GM12878 (cell line): ENCODE measurements at regions not wholly inside any gene's neighbourhood (a gene's known extent, or its start where the extent isn't known, plus 50 kb on each side); places are given as distances from the start of the nearest gene placed in this dataset.

Source experiments
- ATAC-seq: fragments of 200-7000 bp; cut with Tn5 transposase; 3 replicates; pipeline ENCODE4 v1.9.1; 2020; ENCODE audit warnings: mild to moderate bottlenecking, moderate library complexity
- BruUV-seq: library from RNA; stranded (reverse); fragments of 400-500 nt; replicated peaks from 2 replicates; lab custom pipeline; 2021; lab: Mats Ljungman, UMichigan
- CTCF ChIA-PET: fragments of 300-600 bp; sonication (Branson Sonifier 250); formaldehyde crosslinking; extraction: SDS; loops from one replicate; lab custom pipeline; 2021; ENCODE audit warnings: inconsistent platforms; lab: Yijun Ruan, JAX
- POLR2A ChIA-PET: fragments of 350-600 bp; formaldehyde crosslinking; extraction: SDS; loops from one replicate; lab custom pipeline; 2021; ENCODE audit warnings: inconsistent platforms; lab: Charles Lee
- RAD21 ChIA-PET: fragments of 300-600 bp; sonication (Branson Sonifier 250); formaldehyde crosslinking; loops from one replicate; lab custom pipeline; 2023; ENCODE audit warnings: antibody characterized with exemption; ENCODE audit not compliant: unreplicated experiment; lab: Charles Lee
- SMC1A ChIA-PET: fragments of 300-600 bp; sonication (Branson Sonifier 250); formaldehyde crosslinking; loops from one replicate; lab custom pipeline; 2023; ENCODE audit not compliant: unreplicated experiment, uncharacterized antibody; lab: Charles Lee
- DNase-seq: peaks from one replicate; pipeline ENCODE4 v3.0.0-alpha.2; 2011; ENCODE audit warnings: low read depth, low spot score
- FAIRE-seq: peaks from 3 replicates; lab custom pipeline; 2011; peaks lifted over from hg19 to GRCh38; lab: Jason Lieb, UNC
- H2AFZ ChIP-seq: 2 replicates; pipeline ENCODE4 v1.6.0; 2011; ENCODE audit warnings: low read depth, low read length, control low read depth; ENCODE audit not compliant: control insufficient read depth
- H3K27ac ChIP-seq: 2 replicates; pipeline ENCODE4 v1.5.1; 2011; ENCODE audit warnings: control low read depth; ENCODE audit not compliant: control insufficient read depth, insufficient read depth
- H3K27me3 ChIP-seq, 2 experiments: replicated peaks in 1 of 2; 2 replicates each; pipeline versions ENCODE4 v1.6.0 to v1.6.1; 2011; ENCODE audit warnings: low read length in 1 of 2; ENCODE audit not compliant: control insufficient read depth in 2 of 2, insufficient read depth in 2 of 2
- H3K36me3 ChIP-seq, 2 experiments: 2 replicates each; pipeline ENCODE4 v1.5.1; 2011; ENCODE audit warnings: low read length in 1 of 2; ENCODE audit not compliant: control insufficient read depth in 2 of 2, insufficient read depth in 2 of 2
- H3K4me1 ChIP-seq: 2 replicates; pipeline ENCODE4 v1.6.1; 2011; ENCODE audit warnings: mild to moderate bottlenecking, low read length, moderate library complexity, mixed read lengths; ENCODE audit not compliant: control insufficient read depth, insufficient read depth
- H3K4me2 ChIP-seq: 2 replicates; pipeline ENCODE4 v1.6.0; 2011; ENCODE audit warnings: control low read depth; ENCODE audit not compliant: control insufficient read depth, insufficient read depth
- H3K4me3 ChIP-seq: fragments of 200-600 bp; sonication (generic); 2 replicates; pipeline ENCODE4 v1.5.1; 2016
- H3K79me2 ChIP-seq: 2 replicates; pipeline ENCODE4 v1.6.0; 2011; ENCODE audit warnings: low read length; ENCODE audit not compliant: control insufficient read depth, insufficient read depth
- H3K9ac ChIP-seq: 2 replicates; pipeline ENCODE4 v1.8.0; 2011; ENCODE audit warnings: low read length, control low read depth, mixed read lengths; ENCODE audit not compliant: control insufficient read depth, insufficient read depth
- H3K9me3 ChIP-seq: replicated peaks from 3 replicates; pipeline ENCODE4 v1.5.1; 2011; ENCODE audit warnings: mild to moderate bottlenecking, low read length; ENCODE audit not compliant: control insufficient read depth, insufficient read depth
- H4K20me1 ChIP-seq: 2 replicates; pipeline ENCODE4 v1.6.0; 2011; ENCODE audit not compliant: control insufficient read depth, insufficient read depth
- DPF2 ChIP-seq: fragments of 450-650 bp; IDR thresholded peaks from 2 replicates; pipeline ENCODE4 v1.6.1; 2017; ENCODE audit warnings: mild to moderate bottlenecking
- EP300 ChIP-seq, 2 experiments: fragments of 150-350 bp in 1 of 2; IDR thresholded peaks; 2 replicates each; pipeline ENCODE4 v1.6.1; 2011 to 2012; ENCODE audit warnings: low read depth in 2 of 2, low read length in 2 of 2, borderline replicate concordance in 1 of 2, improper control_type of control experiment in 1 of 2, inconsistent platforms in 1 of 2; ENCODE audit not compliant: control insufficient read depth in 1 of 2
- IKZF1 ChIP-seq: fragments of 450-650 bp; conservative IDR thresholded peaks from 2 replicates; pipeline ENCODE4 v1.6.1; 2017; ENCODE audit warnings: antibody characterized with exemption, mild to moderate bottlenecking
- MEF2B ChIP-seq: fragments of 450-650 bp; IDR thresholded peaks from 2 replicates; pipeline ENCODE4 v1.6.1; 2018; ENCODE audit warnings: mild to moderate bottlenecking, moderate library complexity; ENCODE audit not compliant: partially characterized antibody, poor library complexity, severe bottlenecking
- MTA3 ChIP-seq: IDR thresholded peaks from 2 replicates; pipeline ENCODE4 v1.6.1; 2012; ENCODE audit warnings: low read length, inconsistent platforms, borderline replicate concordance
- NR2C2 ChIP-seq: IDR thresholded peaks from 2 replicates; pipeline ENCODE4 v1.6.1; 2011; ENCODE audit warnings: borderline replicate concordance, low read depth; ENCODE audit not compliant: control insufficient read depth, insufficient read length
- ZNF622 ChIP-seq: fragments of 450-650 bp; IDR thresholded peaks from 2 replicates; pipeline ENCODE4 v1.6.1; 2017; ENCODE audit warnings: mild to moderate bottlenecking, inconsistent platforms
- WGBS: methylation state at CpG from one replicate; pipeline ENCODE4 v1.1.6; 2016; ENCODE audit warnings: low lambda C conversion rate; ENCODE audit not compliant: insufficient replicate concordance, insufficient coverage; ENCODE audit errors: missing lambda C conversion rate; 5-methylcytosine and 5-hydroxymethylcytosine counted together
- in situ Hi-C: fragments of 300-500 bp; cut with MboI; formaldehyde crosslinking; loops from 9 replicates; pipeline ENCODE4 v1.14.3; 2018; ENCODE audit warnings: mixed read lengths
- intact Hi-C: fragments of 100-400 bp; cut with micrococcal nuclease; formaldehyde crosslinking; loops from one replicate; pipeline ENCODE4 v1.14.2; 2022; ENCODE audit not compliant: unreplicated experiment
- TF ChIP-seq, protein P1 (sequence below): IDR thresholded peaks from 2 replicates; pipeline ENCODE4 v1.6.1; 2012; ENCODE audit warnings: mild to moderate bottlenecking, low read depth, low read length
- TF ChIP-seq, protein P2 (sequence below): fragments of 450-650 bp; IDR thresholded peaks from 2 replicates; pipeline ENCODE4 v1.6.1; 2017; ENCODE audit warnings: mild to moderate bottlenecking, moderate library complexity

DNA sequence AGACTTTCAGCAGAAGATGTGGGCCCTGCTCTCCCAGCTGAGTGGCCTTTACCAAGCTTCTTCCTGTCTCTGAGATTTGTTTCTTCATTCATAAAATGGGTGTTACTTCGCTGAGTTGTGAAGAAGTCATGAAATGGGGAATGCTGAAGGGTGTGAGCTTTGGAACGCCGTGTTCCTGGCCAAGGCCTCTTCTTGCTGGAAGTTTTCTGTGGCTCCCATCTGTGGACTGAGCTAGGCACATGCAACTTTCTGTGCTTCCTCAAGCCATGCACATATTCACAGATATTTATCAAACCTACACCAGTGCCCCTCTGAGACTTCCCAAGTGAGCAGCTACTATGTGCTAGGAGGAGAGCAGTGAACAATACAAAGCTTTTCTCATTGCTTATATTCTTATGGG, 106.3 kb upstream of the JUN start:
- no peak for ATAC-seq
- ChIA-PET CTCF (interaction anchor here (0.9 to 1.2 kb wide), 2 partner anchors 9 to 36 kb away, joined by 3 read pairs; no protein-coding TSS in a partner anchor), RAD21 (interaction anchor here (1.5 kb wide), 1 partner anchor 13 kb away, joined by 3 read pairs; no protein-coding TSS in a partner anchor), SMC1A (interaction anchor here (0.7 to 3.2 kb wide), 9 partner anchors 8 to 809 kb away, joined by 3 to 10 read pairs (median 5); no protein-coding TSS in a partner anchor), POLR2A (no interaction called here)
- Histone ChIP-seq H4K20me1 (no peaks in the 10 kb centered on the region), H3K4me3 (no peak overlapping the region), H3K79me2 (no peaks in the 10 kb centered on the region), H3K9ac (no peak overlapping the region), H3K27ac (no peak overlapping the region), H3K4me2 (no peak overlapping the region), H3K27me3 (no peaks in the 10 kb centered on the region; a peak in 1 of 4 replicates), H3K4me1 (no peaks in the 10 kb centered on the region), H3K9me3 (no peaks in the 10 kb centered on the region), H3K36me3 (no peaks in the 10 kb centered on the region), H2AFZ (no peak overlapping the region)
- 67% methylated on average over 3 of the region's 3 CpGs for WGBS
- intact Hi-C loops = no loop called here
- DNase-seq = no peak
- in situ Hi-C loops = no loop called here
- no TSS peak for BruUV-seq
- no peak for FAIRE-seq
- TF ChIP-seq MTA3 = no peak

DNA sequence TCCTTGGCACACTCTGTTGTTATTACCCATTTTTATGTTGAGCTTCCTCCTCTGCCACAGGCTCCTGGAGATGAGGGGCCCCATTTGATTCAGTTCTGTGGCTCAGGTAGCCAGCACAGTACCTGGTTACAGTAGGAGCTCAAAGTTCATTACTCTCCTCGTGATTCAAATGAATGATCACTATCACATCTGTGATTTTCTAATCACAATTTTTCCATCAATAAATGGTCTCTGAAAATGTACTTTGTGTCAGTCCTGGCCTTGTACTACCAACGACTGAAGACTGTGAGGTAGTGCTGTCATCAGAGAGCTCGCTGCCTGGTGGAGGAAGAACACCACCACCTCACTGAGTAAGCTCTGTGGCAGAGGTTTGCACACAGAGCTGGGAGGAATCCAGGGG, 106.8 kb upstream of the JUN start:
- ATAC-seq (no peak), DNase-seq (no peak), FAIRE-seq (no peak)
- no peak overlapping the region for H3K27ac ChIP-seq
- no peaks in the 10 kb centered on the region for H4K20me1 ChIP-seq
- H3K9me3 ChIP-seq = no peaks in the 10 kb centered on the region
- in situ Hi-C loops (no loop called here), intact Hi-C loops (no loop called here)
- no peaks in the 10 kb centered on the region; a peak in 1 of 4 replicates for H3K27me3 ChIP-seq
- ChIA-PET SMC1A (interaction anchor here (0.7 to 3.2 kb wide), 9 partner anchors 8 to 71 kb away, joined by 3 to 10 read pairs (median 4); no protein-coding TSS in a partner anchor), CTCF (interaction anchor here (0.9 to 1.2 kb wide), 2 partner anchors 10 to 36 kb away, joined by 3 read pairs; no protein-coding TSS in a partner anchor), POLR2A (no interaction called here), RAD21 (interaction anchor here (1.5 kb wide), 1 partner anchor 12 kb away, joined by 3 read pairs; no protein-coding TSS in a partner anchor)
- H3K4me1 ChIP-seq = no peaks in the 10 kb centered on the region
- no peak overlapping the region for H3K4me2 ChIP-seq
- H2AFZ ChIP-seq = no peak overlapping the region
- H3K79me2 ChIP-seq = no peaks in the 10 kb centered on the region
- no TSS peak for BruUV-seq
- 53% methylated on average over 3 of the region's 3 CpGs for WGBS
- H3K9ac ChIP-seq = no peak overlapping the region
- no peak overlapping the region for H3K4me3 ChIP-seq
- no peaks in the 10 kb centered on the region for H3K36me3 ChIP-seq
- TF ChIP-seq IKZF1 (no peak), NR2C2 (no peak), EP300 (IDR thresholded peaks at IDR 0.05; ENCODE audit: borderline replicate concordance in 1 of 2, control insufficient read depth in 1 of 2, low read depth in 2 of 2, low read length in 2 of 2) (no peak), DPF2 (no peak), ZNF622 (no peak), MEF2B (no peak)
- TF ChIP-seq, protein P1, sequence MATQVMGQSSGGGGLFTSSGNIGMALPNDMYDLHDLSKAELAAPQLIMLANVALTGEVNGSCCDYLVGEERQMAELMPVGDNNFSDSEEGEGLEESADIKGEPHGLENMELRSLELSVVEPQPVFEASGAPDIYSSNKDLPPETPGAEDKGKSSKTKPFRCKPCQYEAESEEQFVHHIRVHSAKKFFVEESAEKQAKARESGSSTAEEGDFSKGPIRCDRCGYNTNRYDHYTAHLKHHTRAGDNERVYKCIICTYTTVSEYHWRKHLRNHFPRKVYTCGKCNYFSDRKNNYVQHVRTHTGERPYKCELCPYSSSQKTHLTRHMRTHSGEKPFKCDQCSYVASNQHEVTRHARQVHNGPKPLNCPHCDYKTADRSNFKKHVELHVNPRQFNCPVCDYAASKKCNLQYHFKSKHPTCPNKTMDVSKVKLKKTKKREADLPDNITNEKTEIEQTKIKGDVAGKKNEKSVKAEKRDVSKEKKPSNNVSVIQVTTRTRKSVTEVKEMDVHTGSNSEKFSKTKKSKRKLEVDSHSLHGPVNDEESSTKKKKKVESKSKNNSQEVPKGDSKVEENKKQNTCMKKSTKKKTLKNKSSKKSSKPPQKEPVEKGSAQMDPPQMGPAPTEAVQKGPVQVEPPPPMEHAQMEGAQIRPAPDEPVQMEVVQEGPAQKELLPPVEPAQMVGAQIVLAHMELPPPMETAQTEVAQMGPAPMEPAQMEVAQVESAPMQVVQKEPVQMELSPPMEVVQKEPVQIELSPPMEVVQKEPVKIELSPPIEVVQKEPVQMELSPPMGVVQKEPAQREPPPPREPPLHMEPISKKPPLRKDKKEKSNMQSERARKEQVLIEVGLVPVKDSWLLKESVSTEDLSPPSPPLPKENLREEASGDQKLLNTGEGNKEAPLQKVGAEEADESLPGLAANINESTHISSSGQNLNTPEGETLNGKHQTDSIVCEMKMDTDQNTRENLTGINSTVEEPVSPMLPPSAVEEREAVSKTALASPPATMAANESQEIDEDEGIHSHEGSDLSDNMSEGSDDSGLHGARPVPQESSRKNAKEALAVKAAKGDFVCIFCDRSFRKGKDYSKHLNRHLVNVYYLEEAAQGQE = no peak
- TF ChIP-seq, protein P2, sequence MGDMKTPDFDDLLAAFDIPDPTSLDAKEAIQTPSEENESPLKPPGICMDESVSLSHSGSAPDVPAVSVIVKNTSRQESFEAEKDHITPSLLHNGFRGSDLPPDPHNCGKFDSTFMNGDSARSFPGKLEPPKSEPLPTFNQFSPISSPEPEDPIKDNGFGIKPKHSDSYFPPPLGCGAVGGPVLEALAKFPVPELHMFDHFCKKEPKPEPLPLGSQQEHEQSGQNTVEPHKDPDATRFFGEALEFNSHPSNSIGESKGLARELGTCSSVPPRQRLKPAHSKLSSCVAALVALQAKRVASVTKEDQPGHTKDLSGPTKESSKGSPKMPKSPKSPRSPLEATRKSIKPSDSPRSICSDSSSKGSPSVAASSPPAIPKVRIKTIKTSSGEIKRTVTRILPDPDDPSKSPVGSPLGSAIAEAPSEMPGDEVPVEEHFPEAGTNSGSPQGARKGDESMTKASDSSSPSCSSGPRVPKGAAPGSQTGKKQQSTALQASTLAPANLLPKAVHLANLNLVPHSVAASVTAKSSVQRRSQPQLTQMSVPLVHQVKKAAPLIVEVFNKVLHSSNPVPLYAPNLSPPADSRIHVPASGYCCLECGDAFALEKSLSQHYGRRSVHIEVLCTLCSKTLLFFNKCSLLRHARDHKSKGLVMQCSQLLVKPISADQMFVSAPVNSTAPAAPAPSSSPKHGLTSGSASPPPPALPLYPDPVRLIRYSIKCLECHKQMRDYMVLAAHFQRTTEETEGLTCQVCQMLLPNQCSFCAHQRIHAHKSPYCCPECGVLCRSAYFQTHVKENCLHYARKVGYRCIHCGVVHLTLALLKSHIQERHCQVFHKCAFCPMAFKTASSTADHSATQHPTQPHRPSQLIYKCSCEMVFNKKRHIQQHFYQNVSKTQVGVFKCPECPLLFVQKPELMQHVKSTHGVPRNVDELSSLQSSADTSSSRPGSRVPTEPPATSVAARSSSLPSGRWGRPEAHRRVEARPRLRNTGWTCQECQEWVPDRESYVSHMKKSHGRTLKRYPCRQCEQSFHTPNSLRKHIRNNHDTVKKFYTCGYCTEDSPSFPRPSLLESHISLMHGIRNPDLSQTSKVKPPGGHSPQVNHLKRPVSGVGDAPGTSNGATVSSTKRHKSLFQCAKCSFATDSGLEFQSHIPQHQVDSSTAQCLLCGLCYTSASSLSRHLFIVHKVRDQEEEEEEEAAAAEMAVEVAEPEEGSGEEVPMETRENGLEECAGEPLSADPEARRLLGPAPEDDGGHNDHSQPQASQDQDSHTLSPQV = no peak
